B cell (primary cell): ENCODE measurements at regions not wholly inside any gene's neighbourhood (a gene's known extent, or its start where the extent isn't known, plus 50 kb on each side); places are given as distances from the start of the nearest gene placed in this dataset.

ENCODE experiments used
- ATAC-seq: fragments of 200-7000 bp; cut with Tn5 transposase; one replicate; pipeline ENCODE4 v1.10.0; 2021; ENCODE audit warnings: low read depth, mild to moderate bottlenecking, moderate number of reproducible peaks, moderate library complexity
- CTCF ChIA-PET: fragments of 350-600 bp; sonication (Branson Sonifier 250); formaldehyde crosslinking; loops from one replicate; lab custom pipeline; 2021; ENCODE audit warnings: antibody characterized with exemption, inconsistent platforms; lab: Charles Lee
- POLR2A ChIA-PET: fragments of 350-600 bp; sonication (Branson Sonifier 250); formaldehyde crosslinking; loops from one replicate; lab custom pipeline; 2021; ENCODE audit warnings: antibody characterized with exemption; lab: Charles Lee
- DNase-seq: peaks from one replicate; pipeline ENCODE4 v3.0.0; 2013
- H2AFZ ChIP-seq: 2 replicates; pipeline ENCODE4 v1.6.1; 2012; ENCODE audit warnings: mild to moderate bottlenecking, low read depth, low read length; ENCODE audit not compliant: insufficient read depth, poor library complexity, severe bottlenecking
- H3K27ac ChIP-seq, 2 donors: 1 replicate in 1 of 2; 2 replicates in 1 of 2; pipeline ENCODE4 v1.5.1; 2012 to 2013; ENCODE audit warnings: low read length in 2 of 2, mild to moderate bottlenecking in 2 of 2, moderate library complexity in 1 of 2
- H3K27me3 ChIP-seq, 4 experiments: fragments of 200-600 bp in 1 of 4; sonication (generic) in 1 of 4; replicated peaks in 1 of 4; 1 replicate in 2 of 4; 2 replicates in 2 of 4; pipeline versions ENCODE4 v1.6.1 to v1.7.0; 2013 to 2016; ENCODE audit warnings: low read length in 3 of 4, mild to moderate bottlenecking in 2 of 4, mixed read lengths in 1 of 4, moderate library complexity in 1 of 4; ENCODE audit not compliant: insufficient read depth in 4 of 4, control insufficient read depth in 3 of 4; ENCODE audit errors: control extremely low read depth in 1 of 4
- H3K36me3 ChIP-seq, 2 experiments: replicated peaks in 1 of 2; 1 replicate in 1 of 2; 2 replicates in 1 of 2; pipeline versions ENCODE4 v1.6.1 to v1.7.1; 2013; ENCODE audit warnings: low read length in 1 of 2; ENCODE audit not compliant: insufficient read depth in 2 of 2, control insufficient read depth in 1 of 2; ENCODE audit errors: control extremely low read depth in 1 of 2, extremely low read depth in 1 of 2
- H3K4me1 ChIP-seq, 2 donors: fragments of 200-600 bp in 1 of 2; sonication (generic) in 1 of 2; 1 replicate in 1 of 2; 2 replicates in 1 of 2; pipeline versions ENCODE4 v1.5.1 to v1.6.1; 2013 to 2017; ENCODE audit warnings: low read length in 2 of 2; ENCODE audit not compliant: control insufficient read depth in 2 of 2, insufficient read depth in 2 of 2
- H3K4me2 ChIP-seq: replicated peaks from 2 replicates; pipeline ENCODE3; 2012; ENCODE audit warnings: mild to moderate bottlenecking, low read depth, low read length; ENCODE audit not compliant: poor library complexity, severe bottlenecking
- H3K4me3 ChIP-seq, 5 experiments: fragments of 200-600 bp in 1 of 5; sonication (generic) in 1 of 5; 1 replicate in 3 of 5; 2 replicates in 2 of 5; pipeline versions ENCODE4 v1.5.1 to v1.7.0; 2011 to 2016; ENCODE audit warnings: low read length in 4 of 5, mild to moderate bottlenecking in 4 of 5, low read depth in 2 of 5, control low read depth in 1 of 5, moderate library complexity in 1 of 5; ENCODE audit not compliant: insufficient read depth in 1 of 5; ENCODE audit errors: control extremely low read depth in 1 of 5, extremely low read depth in 1 of 5
- H3K79me2 ChIP-seq: fragments of 200-600 bp; sonication (generic); one replicate; pipeline ENCODE4 v1.6.0; 2016; ENCODE audit warnings: low read length; ENCODE audit not compliant: control insufficient read depth, insufficient read depth
- H3K9ac ChIP-seq: fragments of 200-600 bp; sonication (generic); 2 replicates; pipeline ENCODE4 v1.6.1; 2017; ENCODE audit warnings: mild to moderate bottlenecking, low read length, moderate library complexity
- H3K9me3 ChIP-seq, 3 donors: one replicate each; pipeline versions ENCODE4 v1.6.1 to v1.7.1; 2013; ENCODE audit warnings: low read length in 2 of 3; ENCODE audit not compliant: control insufficient read depth in 2 of 3, insufficient read depth in 1 of 3; ENCODE audit errors: control extremely low read depth in 1 of 3
- H4K20me1 ChIP-seq: 2 replicates; pipeline ENCODE4 v1.6.0; 2012; ENCODE audit warnings: mild to moderate bottlenecking, low read length; ENCODE audit not compliant: insufficient read depth, control insufficient read depth, poor library complexity, severe bottlenecking
- H3K27ac Mint-ChIP-seq: one replicate; pipeline ENCODE4 v1.8.0; 2021; ENCODE audit warnings: mixed read lengths
- H3K27me3 Mint-ChIP-seq: one replicate; pipeline ENCODE4 v1.8.0; 2021; ENCODE audit warnings: mixed read lengths
- H3K4me1 Mint-ChIP-seq: one replicate; pipeline ENCODE4 v1.8.0; 2021; ENCODE audit warnings: mixed read lengths
- H3K4me3 Mint-ChIP-seq: one replicate; pipeline ENCODE4 v1.8.0; 2021; ENCODE audit warnings: mixed read lengths
- H3K9me3 Mint-ChIP-seq: one replicate; pipeline ENCODE4 v1.8.0; 2022; ENCODE audit warnings: mixed read lengths; ENCODE audit not compliant: insufficient read depth
- CTCF ChIP-seq: fragments of 200-600 bp; IDR thresholded peaks from one replicate; pipeline ENCODE4 v1.8.0; 2022; ENCODE audit warnings: antibody characterized with exemption, mild to moderate bottlenecking
- EZH2 ChIP-seq: IDR thresholded peaks from 2 replicates; pipeline ENCODE4 v1.6.1; 2012; ENCODE audit warnings: borderline replicate concordance, low read depth, mild to moderate bottlenecking, moderate library complexity, low read length; ENCODE audit not compliant: insufficient read depth, poor library complexity, severe bottlenecking
- WGBS: methylation state at CpG from one replicate; pipeline ENCODE4 v1.1.5; 2013; ENCODE audit warnings: missing lambda C conversion rate; ENCODE audit not compliant: insufficient coverage; 5-methylcytosine and 5-hydroxymethylcytosine counted together
- intact Hi-C: fragments of 100-400 bp; cut with micrococcal nuclease; formaldehyde crosslinking; loops from one replicate; pipeline ENCODE4 v1.10.0; 2022

GRCh38 chr6:170012037-170012330, 260.6 kb downstream of the ERMARD start:
- CTCF ChIA-PET, result no interaction called here
- TF ChIP-seq CTCF (no peak), EZH2 (no peak)
- H3K4me3 Mint-ChIP-seq, result no peak overlapping the region
- H3K4me3 ChIP-seq, result no peak overlapping the region
- H3K4me1 ChIP-seq, result no peaks in the 10 kb centered on the region
- no peak overlapping the region for H3K27ac Mint-ChIP-seq
- no peaks in the 10 kb centered on the region for H4K20me1 ChIP-seq
- H3K9me3 Mint-ChIP-seq, result no peaks in the 10 kb centered on the region
- ATAC-seq (no peak), DNase-seq (no peak)
- WGBS, result 83% methylated on average over 1 of the region's 2 CpGs
- intact Hi-C loops, result no loop called here
- H3K4me2 ChIP-seq, result no peak overlapping the region
- POLR2A ChIA-PET, result no interaction called here
- no peak overlapping the region for H2AFZ ChIP-seq
- peaks cover 0 to 10% (median 0%) of the 10 kb centered on the region in 3 donors for H3K9me3 ChIP-seq
- H3K27me3 Mint-ChIP-seq, result peaks cover 47% of the 10 kb centered on the region
- no peak overlapping the region for H3K27ac ChIP-seq
- no peaks in the 10 kb centered on the region for H3K4me1 Mint-ChIP-seq
- peaks cover 0 to 4% (median 2%) of the 10 kb centered on the region in 4 experiments for H3K27me3 ChIP-seq
- H3K36me3 ChIP-seq, result no peaks in the 10 kb centered on the region
- H3K9ac ChIP-seq, result no peak overlapping the region
- H3K79me2 ChIP-seq, result no peaks in the 10 kb centered on the region

GRCh38 chr6:170011204-170012036, 260.0 kb downstream of the ERMARD start:
- peaks cover 0 to 4% (median 2%) of the 10 kb centered on the region in 4 experiments for H3K27me3 ChIP-seq
- CTCF ChIA-PET, result no interaction called here
- WGBS, result 72% methylated on average over 16 of the region's 23 CpGs
- no peaks in the 10 kb centered on the region for H3K4me1 ChIP-seq
- Mint-ChIP-seq H3K27me3 (peaks cover 47% of the 10 kb centered on the region), H3K4me1 (no peaks in the 10 kb centered on the region), H3K9me3 (no peaks in the 10 kb centered on the region), H3K27ac (no peak overlapping the region), H3K4me3 (no peak overlapping the region)
- no peak overlapping the region for H3K4me2 ChIP-seq
- POLR2A ChIA-PET, result no interaction called here
- ATAC-seq, result no peak
- H3K36me3 ChIP-seq, result no peaks in the 10 kb centered on the region
- DNase-seq, result no peak
- H2AFZ ChIP-seq, result no peak overlapping the region
- no peak overlapping the region for H3K27ac ChIP-seq
- intact Hi-C loops, result no loop called here
- no peaks in the 10 kb centered on the region for H4K20me1 ChIP-seq
- no peak overlapping the region for H3K9ac ChIP-seq
- no peaks in the 10 kb centered on the region for H3K79me2 ChIP-seq
- no peak overlapping the region for H3K4me3 ChIP-seq
- TF ChIP-seq EZH2 (no peak), CTCF (no peak)
- peaks cover 0 to 15% (median 0%) of the 10 kb centered on the region in 3 donors for H3K9me3 ChIP-seq
